SK-N-MC (cell line): ENCODE measurements at regions not wholly inside any gene's neighbourhood (a gene's known extent, or its start where the extent isn't known, plus 50 kb on each side); places are given as distances from the start of the nearest gene placed in this dataset.

Experiments used
- DNase-seq: peaks from one replicate; pipeline ENCODE4 v3.0.0-alpha.2; 2011; ENCODE audit warnings: low read depth, low spot score
- H3K27ac ChIP-seq: fragments of 200-600 bp; sonication (generic); 2 replicates; pipeline ENCODE4 v1.5.1; 2016; ENCODE audit warnings: mixed run types
- H3K36me3 ChIP-seq: fragments of 200-600 bp; sonication (generic); 2 replicates; pipeline ENCODE4 v1.6.1; 2017; ENCODE audit warnings: antibody characterized with exemption, low read length, mixed read lengths; ENCODE audit not compliant: insufficient read depth
- H3K4me3 ChIP-seq: fragments of 200-600 bp; sonication (generic); 2 replicates; pipeline ENCODE4 v1.5.1; 2016
- H3K9ac ChIP-seq: fragments of 200-600 bp; sonication (generic); 2 replicates; pipeline ENCODE4 v1.8.0; 2017; ENCODE audit warnings: mixed run types, mixed read lengths; ENCODE audit not compliant: insufficient read length
- H3K9me3 ChIP-seq: fragments of 200-600 bp; sonication (generic); 2 replicates; pipeline ENCODE4 v1.6.1; 2017; ENCODE audit warnings: low read depth, mild to moderate bottlenecking, antibody characterized with exemption, low read length, moderate library complexity, mixed read lengths
- EZH2 ChIP-seq: fragments of 200-600 bp; sonication (generic); IDR thresholded peaks from one replicate; pipeline ENCODE4 v1.6.1; 2017; ENCODE audit warnings: antibody characterized with exemption
- FOXP2 ChIP-seq: optimal IDR thresholded peaks from 2 replicates; pipeline ENCODE3; 2011; ENCODE audit warnings: mild to moderate bottlenecking, moderate library complexity; ENCODE audit not compliant: insufficient read depth; ENCODE audit errors: extremely low read length, control extremely low read depth
- POLR2AphosphoS5 ChIP-seq: IDR thresholded peaks from 2 replicates; pipeline ENCODE4 v1.6.1; 2012; ENCODE audit warnings: mild to moderate bottlenecking, low read depth, low read length, borderline replicate concordance

GRCh38 chr11:69930081-69931059, 111.2 kb upstream of the FGF3 start:
- TF ChIP-seq FOXP2 (no peak), POLR2AphosphoS5 (no peak), EZH2 (no peak)
- no peak overlapping the region for H3K4me3 ChIP-seq
- H3K27ac ChIP-seq = no peak overlapping the region
- H3K9me3 ChIP-seq = no peaks in the 10 kb centered on the region
- no peaks in the 10 kb centered on the region for H3K36me3 ChIP-seq
- H3K9ac ChIP-seq = no peak overlapping the region
- no peak for DNase-seq

- H3K9me3 ChIP-seq = no peaks in the 10 kb centered on the region
- TF ChIP-seq EZH2 (no peak), POLR2AphosphoS5 (no peak)
- no peaks in the 10 kb centered on the region for H3K36me3 ChIP-seq
- no peak overlapping the region for H3K4me3 ChIP-seq
- no peak overlapping the region for H3K9ac ChIP-seq
- DNase-seq = no peak
- no peak overlapping the region for H3K27ac ChIP-seq
Measured at GRCh38 chr11:69931060-69931910, 112.1 kb upstream of the FGF3 start.

DNA sequence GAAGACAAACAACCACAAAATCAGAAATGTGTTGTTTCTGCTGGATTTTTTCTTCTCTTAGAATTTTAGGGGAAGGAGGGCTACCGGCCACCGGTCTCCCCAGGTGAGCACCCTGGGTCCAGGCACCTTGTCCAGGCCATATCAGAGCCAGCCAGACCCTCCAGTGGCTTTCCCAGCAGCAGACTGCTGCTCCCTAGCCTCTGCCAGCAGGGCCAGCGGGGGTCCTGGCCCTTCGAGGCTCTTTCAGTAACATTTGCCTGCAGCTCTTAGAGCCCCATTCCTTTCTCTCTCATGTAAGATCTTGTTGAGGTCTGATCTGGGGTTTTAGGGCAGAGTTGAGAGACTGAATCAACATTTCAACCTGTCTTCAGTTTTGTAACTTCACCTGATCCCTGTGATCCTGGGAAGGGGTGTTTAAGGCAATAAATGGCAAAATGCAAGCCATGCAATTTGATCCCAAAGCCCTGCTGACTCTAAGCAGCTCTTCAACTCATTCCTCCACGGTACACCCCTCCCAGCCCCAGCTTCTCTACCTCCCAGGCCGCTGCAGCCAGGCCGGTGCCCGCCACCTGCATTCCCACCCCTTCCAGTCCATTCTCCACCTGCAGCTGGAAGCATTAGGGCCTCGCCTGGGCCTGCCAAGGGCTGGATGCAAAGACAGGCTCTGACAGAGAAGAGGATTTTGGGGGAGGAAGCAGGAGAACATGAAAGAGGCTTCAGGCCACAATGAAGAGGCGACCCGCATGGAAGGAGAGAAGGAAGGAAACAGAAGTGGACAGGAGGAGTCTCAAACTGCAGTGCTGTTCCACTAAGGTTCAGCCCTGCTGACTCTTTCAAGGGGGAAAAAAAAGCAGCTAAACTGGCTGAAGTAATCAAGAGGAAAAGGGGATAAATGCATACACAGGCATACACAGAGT, 113.0 kb upstream of the FGF3 start:
- Histone ChIP-seq H3K27ac (no peak overlapping the region), H3K9me3 (no peaks in the 10 kb centered on the region), H3K4me3 (no peak overlapping the region), H3K9ac (no peak overlapping the region), H3K36me3 (no peaks in the 10 kb centered on the region)
- TF ChIP-seq POLR2AphosphoS5 = no peak
- no peak for TF ChIP-seq FOXP2
- TF ChIP-seq EZH2 = no peak
- DNase-seq = no peak

GRCh38 chr11:69934861-69935494, 115.8 kb upstream of the FGF3 start:
- Histone ChIP-seq H3K36me3 (no peaks in the 10 kb centered on the region), H3K9me3 (no peaks in the 10 kb centered on the region), H3K27ac (no peak overlapping the region), H3K9ac (no peak overlapping the region), H3K4me3 (no peak overlapping the region)
- DNase-seq = no peak
- TF ChIP-seq EZH2 = no peak
- no peak for TF ChIP-seq POLR2AphosphoS5
- no peak for TF ChIP-seq FOXP2

GRCh38 chr11:69935941-69936505, 116.8 kb upstream of the FGF3 start:
- H3K4me3 ChIP-seq = no peak overlapping the region
- no peak for DNase-seq
- H3K27ac ChIP-seq = no peak overlapping the region
- TF ChIP-seq POLR2AphosphoS5 (no peak), EZH2 (no peak), FOXP2 (no peak)
- H3K36me3 ChIP-seq = no peaks in the 10 kb centered on the region
- H3K9me3 ChIP-seq = no peaks in the 10 kb centered on the region
- no peak overlapping the region for H3K9ac ChIP-seq

DNA sequence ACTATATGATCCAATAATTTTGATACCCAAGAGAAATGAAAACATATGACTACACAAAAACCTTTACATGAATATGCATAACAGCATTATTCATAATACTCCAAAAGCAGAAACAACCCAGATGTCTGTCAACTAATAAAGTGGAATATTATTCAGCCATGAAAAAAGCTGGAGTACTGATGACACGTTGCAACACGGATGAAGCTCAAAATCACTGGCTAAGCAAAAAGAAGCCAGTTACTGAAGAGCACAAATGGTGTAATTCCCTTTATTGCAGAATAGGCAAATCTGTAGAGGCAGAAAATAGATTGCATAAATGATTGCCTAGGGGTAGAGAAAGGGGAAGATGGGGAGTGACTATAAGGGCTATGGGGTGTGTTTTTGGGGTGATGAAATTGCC, 117.6 kb upstream of the FGF3 start:
- Histone ChIP-seq H3K27ac (no peak overlapping the region), H3K9ac (no peak overlapping the region), H3K36me3 (no peaks in the 10 kb centered on the region), H3K4me3 (no peak overlapping the region), H3K9me3 (no peaks in the 10 kb centered on the region)
- no peak for TF ChIP-seq FOXP2
- no peak for TF ChIP-seq POLR2AphosphoS5
- no peak for TF ChIP-seq EZH2
- DNase-seq = no peak

- Histone ChIP-seq H3K9me3 (no peaks in the 10 kb centered on the region), H3K36me3 (no peaks in the 10 kb centered on the region), H3K27ac (no peak overlapping the region), H3K9ac (no peak overlapping the region), H3K4me3 (no peak overlapping the region)
- TF ChIP-seq EZH2 = no peak
- TF ChIP-seq FOXP2 = no peak
- TF ChIP-seq POLR2AphosphoS5 = no peak
- no peak for DNase-seq
Measured at GRCh38 chr11:69938206-69938605, 119.0 kb upstream of the FGF3 start.
